HepG2 (cell line): ENCODE measurements at regions not wholly inside any gene's neighbourhood (a gene's known extent, or its start where the extent isn't known, plus 50 kb on each side); places are given as distances from the start of the nearest gene placed in this dataset.

ENCODE experiments used
- ATF4 ChIP-seq, 2 experiments: fragments of 450-650 bp in 1 of 2; sonication (generic) in 1 of 2; formaldehyde crosslinking; IDR thresholded peaks; 2 replicates each; pipeline versions ENCODE4 v1.5.0 to v1.8.0; 2020 to 2022; ENCODE audit warnings: mild to moderate bottlenecking in 1 of 2, missing genetic modification reagents in 1 of 2
- CBFB ChIP-seq: sonication (generic); formaldehyde crosslinking; IDR thresholded peaks from 2 replicates; pipeline ENCODE4 v1.4.0; 2020; ENCODE audit warnings: missing genetic modification reagents
- CEBPB ChIP-seq: IDR thresholded peaks from 2 replicates; pipeline ENCODE4 v1.6.1; 2011; ENCODE audit warnings: low read depth, low read length, improper control_type of control experiment, borderline replicate concordance
- ETS1 ChIP-seq: sonication (generic); formaldehyde crosslinking; IDR thresholded peaks from 2 replicates; pipeline ENCODE4 v1.4.0; 2020; ENCODE audit warnings: missing genetic modification reagents
- FOXK2 ChIP-seq: fragments of 450-650 bp; IDR thresholded peaks from 2 replicates; pipeline ENCODE4 v1.6.1; 2016
- USF2 ChIP-seq, 2 experiments: sonication (generic) in 1 of 2; formaldehyde crosslinking in 1 of 2; IDR thresholded peaks; 2 replicates each; pipeline versions ENCODE4 v1.5.1 to v1.6.1; 2011 to 2020; ENCODE audit warnings: borderline replicate concordance in 1 of 2, low read depth in 1 of 2, low read length in 1 of 2, mild to moderate bottlenecking in 1 of 2, missing genetic modification reagents in 1 of 2, moderate library complexity in 1 of 2

GRCh38 chr3:55315396-55315795 lies 171.7 kb downstream of the WNT5A start:
- TF ChIP-seq USF2 (IDR thresholded peaks at IDR 0.05; ENCODE audit: low read depth, low read length) = no peak
- no peak for TF ChIP-seq USF2 (CRISPR knock-in tag; IDR thresholded peaks at IDR 0.05; ENCODE audit: borderline replicate concordance)
- no peak for TF ChIP-seq ETS1 (CRISPR knock-in tag)
- TF ChIP-seq CBFB (CRISPR knock-in tag) = no peak
- no peak for TF ChIP-seq FOXK2
- TF ChIP-seq ATF4 (CRISPR knock-in tag; IDR thresholded peaks at IDR 0.05) = no peak
- no peak for TF ChIP-seq CEBPB
